Endothelial cell (in vitro differentiated cells): ENCODE measurements at regions not wholly inside any gene's neighbourhood (a gene's known extent, or its start where the extent isn't known, plus 50 kb on each side); places are given as distances from the start of the nearest gene placed in this dataset.

Experiments used
- DNase-seq: peaks from one replicate; pipeline ENCODE4 v3.0.0; 2021; ENCODE audit warnings: low spot score
- H3K27ac Mint-ChIP-seq: one replicate; pipeline ENCODE4 v1.8.0; 2021; ENCODE audit warnings: mixed read lengths, inconsistent platforms; ENCODE audit not compliant: unreplicated experiment
- H3K27me3 Mint-ChIP-seq: one replicate; pipeline ENCODE4 v1.8.0; 2021; ENCODE audit warnings: mild to moderate bottlenecking, moderate library complexity, mixed read lengths, inconsistent platforms; ENCODE audit not compliant: unreplicated experiment
- H3K36me3 Mint-ChIP-seq: one replicate; pipeline ENCODE4 v1.8.0; 2021; ENCODE audit warnings: mild to moderate bottlenecking, low read depth, mixed read lengths, inconsistent platforms; ENCODE audit not compliant: unreplicated experiment
- H3K4me1 Mint-ChIP-seq: one replicate; pipeline ENCODE4 v1.8.0; 2021; ENCODE audit warnings: mild to moderate bottlenecking, mixed read lengths, inconsistent platforms; ENCODE audit not compliant: unreplicated experiment
- H3K4me3 Mint-ChIP-seq: one replicate; pipeline ENCODE4 v1.8.0; 2021; ENCODE audit warnings: mild to moderate bottlenecking, mixed read lengths, inconsistent platforms; ENCODE audit not compliant: unreplicated experiment
- H3K9me3 Mint-ChIP-seq: one replicate; pipeline ENCODE4 v1.8.0; 2021; ENCODE audit warnings: mixed read lengths, inconsistent platforms; ENCODE audit not compliant: unreplicated experiment
- TF ChIP-seq, protein P1 (sequence below): fragments of 200-600 bp; sonication (generic); IDR thresholded peaks from one replicate; pipeline ENCODE4 v1.5.0; 2021; ENCODE audit warnings: antibody characterized with exemption; ENCODE audit not compliant: unreplicated experiment

DNA sequence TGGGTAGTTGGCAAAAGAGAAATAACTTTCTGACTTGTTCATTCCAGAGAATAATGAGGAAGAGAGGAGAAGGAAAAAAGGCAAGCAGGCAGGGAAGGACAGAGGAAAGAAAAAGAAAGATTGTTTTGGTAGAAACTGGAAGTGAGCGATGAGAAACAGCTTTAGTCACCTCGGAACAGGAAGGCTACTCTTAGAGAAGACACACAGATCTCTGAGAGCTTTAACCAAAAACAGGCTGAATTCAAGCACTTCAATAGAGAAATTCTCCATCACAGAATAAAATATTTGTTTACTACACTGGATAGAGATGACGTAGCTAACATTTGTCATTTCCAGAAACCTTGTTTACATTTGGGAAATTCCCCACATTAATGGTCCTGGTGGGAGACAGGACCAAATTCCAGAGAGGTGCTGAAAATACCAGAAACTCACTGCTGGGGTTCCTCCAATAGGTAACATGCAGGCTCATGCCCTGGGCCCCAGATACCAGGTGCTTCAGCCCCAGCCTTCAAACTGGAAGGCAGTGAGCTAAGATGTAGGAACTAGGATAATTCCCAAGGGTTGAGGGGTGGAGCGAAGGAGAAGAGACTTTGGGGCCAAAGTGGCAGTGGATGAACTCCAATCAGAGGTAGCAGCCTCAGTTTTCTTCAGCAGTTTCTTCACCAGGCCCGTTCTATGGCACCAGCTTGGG lies 227.7 kb upstream of the GRAMD2B start:
- no peak overlapping the region for H3K27ac Mint-ChIP-seq
- no peaks in the 10 kb centered on the region for H3K4me1 Mint-ChIP-seq
- TF ChIP-seq, protein P1, sequence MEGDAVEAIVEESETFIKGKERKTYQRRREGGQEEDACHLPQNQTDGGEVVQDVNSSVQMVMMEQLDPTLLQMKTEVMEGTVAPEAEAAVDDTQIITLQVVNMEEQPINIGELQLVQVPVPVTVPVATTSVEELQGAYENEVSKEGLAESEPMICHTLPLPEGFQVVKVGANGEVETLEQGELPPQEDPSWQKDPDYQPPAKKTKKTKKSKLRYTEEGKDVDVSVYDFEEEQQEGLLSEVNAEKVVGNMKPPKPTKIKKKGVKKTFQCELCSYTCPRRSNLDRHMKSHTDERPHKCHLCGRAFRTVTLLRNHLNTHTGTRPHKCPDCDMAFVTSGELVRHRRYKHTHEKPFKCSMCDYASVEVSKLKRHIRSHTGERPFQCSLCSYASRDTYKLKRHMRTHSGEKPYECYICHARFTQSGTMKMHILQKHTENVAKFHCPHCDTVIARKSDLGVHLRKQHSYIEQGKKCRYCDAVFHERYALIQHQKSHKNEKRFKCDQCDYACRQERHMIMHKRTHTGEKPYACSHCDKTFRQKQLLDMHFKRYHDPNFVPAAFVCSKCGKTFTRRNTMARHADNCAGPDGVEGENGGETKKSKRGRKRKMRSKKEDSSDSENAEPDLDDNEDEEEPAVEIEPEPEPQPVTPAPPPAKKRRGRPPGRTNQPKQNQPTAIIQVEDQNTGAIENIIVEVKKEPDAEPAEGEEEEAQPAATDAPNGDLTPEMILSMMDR, result no peak
- no peaks in the 10 kb centered on the region for H3K27me3 Mint-ChIP-seq
- H3K4me3 Mint-ChIP-seq, result no peak overlapping the region
- no peaks in the 10 kb centered on the region for H3K9me3 Mint-ChIP-seq
- DNase-seq, result no peak
- no peaks in the 10 kb centered on the region for H3K36me3 Mint-ChIP-seq

- TF ChIP-seq, protein P1, result no peak
- Mint-ChIP-seq H3K4me3 (no peak overlapping the region), H3K4me1 (no peaks in the 10 kb centered on the region), H3K9me3 (no peaks in the 10 kb centered on the region), H3K36me3 (no peaks in the 10 kb centered on the region), H3K27ac (no peak overlapping the region), H3K27me3 (no peaks in the 10 kb centered on the region)
- DNase-seq, result no peak
These were observed 224.7 kb upstream of the GRAMD2B start for GRCh38 chr5:126198531-126198930.

DNA sequence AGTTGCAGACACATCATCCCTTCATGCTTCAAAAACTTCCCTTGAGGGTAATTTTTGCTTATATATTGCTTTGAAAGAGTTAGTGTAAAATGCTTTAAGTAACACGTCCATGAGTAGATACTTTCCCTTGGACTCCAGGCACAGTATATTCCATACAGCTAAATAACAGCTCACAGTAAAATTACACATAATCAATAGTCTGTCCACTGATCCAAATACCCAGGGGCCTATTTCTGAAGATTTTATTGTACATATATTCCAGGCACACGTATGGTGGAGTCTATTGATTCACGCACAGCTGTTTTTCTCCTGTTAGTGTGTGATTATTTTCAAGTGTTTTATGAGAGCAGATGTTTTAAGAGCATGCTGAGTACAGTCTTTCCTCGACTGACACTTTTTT lies 223.7 kb upstream of the GRAMD2B start:
- DNase-seq, result no peak
- Mint-ChIP-seq H3K27me3 (no peaks in the 10 kb centered on the region), H3K4me1 (no peaks in the 10 kb centered on the region), H3K4me3 (no peak overlapping the region), H3K36me3 (no peaks in the 10 kb centered on the region), H3K9me3 (no peaks in the 10 kb centered on the region), H3K27ac (no peak overlapping the region)
- TF ChIP-seq, protein P1, result no peak

GRCh38 chr5:126208691-126209090 lies 214.5 kb upstream of the GRAMD2B start:
- no peaks in the 10 kb centered on the region for H3K36me3 Mint-ChIP-seq
- H3K9me3 Mint-ChIP-seq, result no peaks in the 10 kb centered on the region
- H3K27ac Mint-ChIP-seq, result no peak overlapping the region
- no peaks in the 10 kb centered on the region for H3K27me3 Mint-ChIP-seq
- no peak overlapping the region for H3K4me3 Mint-ChIP-seq
- H3K4me1 Mint-ChIP-seq, result no peaks in the 10 kb centered on the region
- TF ChIP-seq, protein P1, result no peak
- DNase-seq, result no peak

- TF ChIP-seq, protein P1, result no peak
- Mint-ChIP-seq H3K36me3 (no peaks in the 10 kb centered on the region), H3K27me3 (no peaks in the 10 kb centered on the region), H3K9me3 (no peaks in the 10 kb centered on the region), H3K4me3 (no peak overlapping the region), H3K27ac (no peak overlapping the region), H3K4me1 (no peaks in the 10 kb centered on the region)
- no peak for DNase-seq
These were observed 212.3 kb upstream of the GRAMD2B start for GRCh38 chr5:126210955-126211354.
